ENCODE measurements at regions not wholly inside any gene's neighbourhood (a gene's known extent, or its start where the extent isn't known, plus 50 kb on each side); places are given as distances from the start of the nearest gene placed in this dataset.

DNA sequence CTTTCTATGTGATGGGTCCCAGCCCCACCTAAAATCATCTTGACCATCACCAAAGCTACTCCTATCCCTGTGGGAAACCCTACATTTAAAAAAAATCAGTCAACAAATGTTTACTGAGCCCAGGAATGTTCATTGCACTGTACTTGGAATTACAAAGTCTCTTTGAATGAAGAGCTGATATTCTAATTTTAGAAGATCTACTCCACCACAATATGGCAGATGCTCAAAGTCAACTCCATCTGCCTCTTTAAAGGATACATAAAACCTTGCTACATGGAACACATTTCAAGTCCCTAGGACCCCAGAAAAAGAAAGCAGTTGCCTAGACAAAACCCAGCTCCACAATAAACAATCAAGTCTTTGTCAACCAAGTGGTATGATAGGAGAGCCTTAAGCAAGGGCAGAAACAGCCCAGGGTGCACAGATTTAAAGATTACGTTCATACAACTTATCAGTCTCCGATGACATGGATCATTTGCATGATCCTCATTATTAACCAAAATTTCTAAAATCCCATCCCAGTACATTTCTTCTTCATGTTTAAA lies 234.3 kb upstream of the ACVR2A start:
- Histone ChIP-seq H3F3A (replicated peaks; ENCODE audit: low read depth) (no peaks in the 10 kb centered on the region), H3K9me2 (ENCODE audit: insufficient read depth) (0 out of 2 replicates have a peak, but pooled peaks cover 4% of the 10 kb centered on the region), H3K79me2 (replicated peaks; ENCODE audit: insufficient read depth) (no peaks in the 10 kb centered on the region), H3K36me3 (ENCODE audit: insufficient read depth) (no peaks in the 10 kb centered on the region), H3K4me1 (ENCODE audit: insufficient read depth) (0 out of 2 replicates have a peak, but pooled peaks cover 3% of the 10 kb centered on the region), H3K27me3 (ENCODE audit: insufficient read depth) (no peaks in the 10 kb centered on the region), H3K4me2 (no peak overlapping the region), H3K4me3 (no peak overlapping the region), H3K27ac (ENCODE audit: low read depth) (no peak overlapping the region), H4K20me1 (replicated peaks; ENCODE audit: insufficient read depth) (no peaks in the 10 kb centered on the region; the same call in 1 of the 2 replicates), H2AFZ (0 out of 2 replicates have a peak overlapping the region, but pooled peaks have one; percentile 38)
- H3K9me3 Mint-ChIP-seq = no peaks in the 10 kb centered on the region
- no peak for DNase-seq (ENCODE audit: low spot score)
- no peak for TF ChIP-seq EZH2phosphoT487 (IDR thresholded peaks at IDR 0.05; ENCODE audit: unreplicated experiment)
- TF ChIP-seq STAT1 (IDR thresholded peaks at IDR 0.05; ENCODE audit: unreplicated experiment) = no peak
- TF ChIP-seq ZNF114 (CRISPR knock-in tag; IDR thresholded peaks at IDR 0.05) = no peak
- ATAC-seq = no peak
- H3K36me3 Mint-ChIP-seq (ENCODE audit: low read depth) = no peaks in the 10 kb centered on the region
- no peak overlapping the region for H3K27ac Mint-ChIP-seq
- no peaks in the 10 kb centered on the region for H3K27me3 Mint-ChIP-seq (ENCODE audit: insufficient read depth, low read depth, poor library complexity)
- peaks cover 16% of the 10 kb centered on the region for H3K4me1 Mint-ChIP-seq
- no peak overlapping the region for H3K4me3 Mint-ChIP-seq

DNA sequence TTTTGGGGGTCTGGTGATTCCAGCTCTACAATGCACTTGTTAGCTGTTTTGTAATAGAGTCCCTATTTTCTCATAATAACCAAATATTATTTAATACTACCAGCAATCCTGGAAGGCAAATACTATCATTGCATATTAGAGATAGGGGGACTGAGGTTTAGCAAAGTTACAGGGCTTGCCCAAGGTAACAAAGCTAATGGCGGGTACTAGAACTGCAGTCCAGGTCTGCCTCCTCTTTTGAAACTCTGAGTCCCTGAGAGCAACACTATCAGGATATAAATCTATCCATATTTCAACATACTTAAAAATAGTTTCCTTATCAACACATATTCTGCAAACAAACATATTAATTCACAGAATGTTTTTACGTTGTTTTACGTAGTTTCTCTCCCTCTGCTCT lies 235.5 kb upstream of the ACVR2A start:
- Histone ChIP-seq H3K27me3 (ENCODE audit: insufficient read depth) (no peaks in the 10 kb centered on the region), H3K36me3 (ENCODE audit: insufficient read depth) (no peaks in the 10 kb centered on the region), H3K4me3 (no peak overlapping the region), H3F3A (replicated peaks; ENCODE audit: low read depth) (no peaks in the 10 kb centered on the region), H3K9me2 (ENCODE audit: insufficient read depth) (0 out of 2 replicates have a peak, but pooled peaks cover 6% of the 10 kb centered on the region), H2AFZ (peak overlapping the region; percentile 69; the same call in 1 of the 2 replicates), H3K79me2 (replicated peaks; ENCODE audit: insufficient read depth) (no peaks in the 10 kb centered on the region), H3K4me1 (ENCODE audit: insufficient read depth) (0 out of 2 replicates have a peak, but pooled peaks cover 3% of the 10 kb centered on the region), H3K4me2 (no peak overlapping the region), H4K20me1 (replicated peaks; ENCODE audit: insufficient read depth) (no peaks in the 10 kb centered on the region; the same call in 1 of the 2 replicates), H3K27ac (ENCODE audit: low read depth) (no peak overlapping the region)
- no peak for DNase-seq (ENCODE audit: low spot score)
- Mint-ChIP-seq H3K9me3 (no peaks in the 10 kb centered on the region), H3K27me3 (ENCODE audit: insufficient read depth, low read depth, poor library complexity) (no peaks in the 10 kb centered on the region), H3K4me3 (no peak overlapping the region), H3K4me1 (peaks cover 10% of the 10 kb centered on the region), H3K36me3 (ENCODE audit: low read depth) (no peaks in the 10 kb centered on the region), H3K27ac (peak overlapping the region; percentile 24; the same call in 1 of the 2 replicates)
- no peak for ATAC-seq
- TF ChIP-seq CREB1 (CRISPR knock-in tag; IDR thresholded peaks at IDR 0.05; ENCODE audit: low read depth) (no peak), JUNB (IDR thresholded peaks at IDR 0.05; ENCODE audit: unreplicated experiment) (no peak), ZNF331 (CRISPR knock-in tag; IDR thresholded peaks at IDR 0.05; ENCODE audit: low read depth) (no peak), NANOG (IDR thresholded peaks at IDR 0.05; ENCODE audit: borderline replicate concordance) (no peak), EZH2phosphoT487 (IDR thresholded peaks at IDR 0.05; ENCODE audit: unreplicated experiment) (no peak), EZH2 (IDR thresholded peaks at IDR 0.05; ENCODE audit: low read depth, unreplicated experiment) (no peak), CTCF (conservative IDR thresholded peaks at IDR 0.05; ENCODE audit: low read depth in 2 of 2) (no peak), STAT1 (IDR thresholded peaks at IDR 0.05; ENCODE audit: unreplicated experiment) (no peak), POLR2AphosphoS5 (IDR thresholded peaks at IDR 0.05; ENCODE audit: low read depth) (no peak), ZNF462 (CRISPR knock-in tag; IDR thresholded peaks at IDR 0.05) (no peak), ETS1 (IDR thresholded peaks at IDR 0.05) (no peak)

Data from GM23338 (cell line).